ENCODE measurements at regions not wholly inside any gene's neighbourhood (a gene's known extent, or its start where the extent isn't known, plus 50 kb on each side); places are given as distances from the start of the nearest gene placed in this dataset.

DNA sequence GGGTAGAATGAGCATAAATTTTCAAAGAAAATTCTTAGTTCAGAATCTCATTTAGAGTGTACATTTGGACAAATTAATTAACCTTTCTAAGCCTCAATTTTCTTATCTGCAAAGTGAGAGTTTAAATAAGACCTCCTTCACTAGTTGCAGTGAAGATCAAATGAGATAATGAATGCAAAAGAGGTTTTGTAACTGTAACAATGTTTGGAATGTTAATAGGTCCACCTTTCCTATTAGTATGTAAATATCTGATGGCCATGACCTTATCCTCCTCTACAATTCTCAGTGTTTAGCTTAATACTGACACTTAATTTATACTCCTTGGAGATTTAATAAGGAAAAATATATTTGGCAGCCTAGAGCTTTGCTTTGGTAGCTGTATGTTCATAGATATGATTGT is 138.8 kb downstream of the GABRG1 start:
- Histone ChIP-seq H3K4me2 (ENCODE audit: insufficient read depth, low read length) (no peak overlapping the region), H3K4me1 (ENCODE audit: control insufficient read depth, extremely low read depth, insufficient read depth, low read length) (no peaks in the 10 kb centered on the region), H3K9me3 (replicated peaks; ENCODE audit: control insufficient read depth, insufficient read depth, low read length) (peaks cover under 1% of the 10 kb centered on the region), H3K79me2 (ENCODE audit: control insufficient read depth, insufficient read depth, low read length) (no peaks in the 10 kb centered on the region), H3K9ac (replicated peaks; ENCODE audit: extremely low read depth, insufficient read depth, low read length) (no peak overlapping the region), H3K36me3 (ENCODE audit: control insufficient read depth in 2 of 2, extremely low read depth in 1 of 2, insufficient read depth in 2 of 2, low read length in 2 of 2) (no peaks in the 10 kb centered on the region), H3K4me3 (replicated peaks in 1 of 3; ENCODE audit: insufficient read depth in 1 of 3, low read depth in 1 of 3, low read length in 3 of 3) (no peak overlapping the region), H4K20me1 (replicated peaks; ENCODE audit: control insufficient read depth, extremely low read depth, insufficient read depth, low read length) (no peaks in the 10 kb centered on the region), H3K27ac (ENCODE audit: insufficient read depth, low read depth, low read length) (no peak overlapping the region), H2AFZ (ENCODE audit: low read depth, low read length) (no peak overlapping the region), H3K9me1 (replicated peaks; ENCODE audit: control insufficient read depth, extremely low read depth, insufficient read depth, low read length) (no peaks in the 10 kb centered on the region), H3K27me3 (ENCODE audit: control insufficient read depth in 2 of 2, insufficient read depth in 2 of 2, low read length in 2 of 2) (no peaks in the 10 kb centered on the region)
- no peak for TF ChIP-seq CTCF (IDR thresholded peaks at IDR 0.05; ENCODE audit: extremely low read depth in 1 of 2, insufficient read depth in 1 of 2, low read depth in 1 of 2, low read length in 2 of 2)
- intact Hi-C loops (cut with micrococcal nuclease), result no loop called here
- dilution Hi-C loops (cut with MboI; ENCODE audit: extremely low pct_ligation_motif_present, low sequenced_read_pairs), result no loop called here
- FAIRE-seq, result no peak
- no peak for DNase-seq (ENCODE audit: low read depth, low spot score)
- POLR2A ChIA-PET, result no interaction called here
- BruUV-seq (replicated peaks), result no TSS peak
- CTCF ChIA-PET, result no interaction called here

DNA sequence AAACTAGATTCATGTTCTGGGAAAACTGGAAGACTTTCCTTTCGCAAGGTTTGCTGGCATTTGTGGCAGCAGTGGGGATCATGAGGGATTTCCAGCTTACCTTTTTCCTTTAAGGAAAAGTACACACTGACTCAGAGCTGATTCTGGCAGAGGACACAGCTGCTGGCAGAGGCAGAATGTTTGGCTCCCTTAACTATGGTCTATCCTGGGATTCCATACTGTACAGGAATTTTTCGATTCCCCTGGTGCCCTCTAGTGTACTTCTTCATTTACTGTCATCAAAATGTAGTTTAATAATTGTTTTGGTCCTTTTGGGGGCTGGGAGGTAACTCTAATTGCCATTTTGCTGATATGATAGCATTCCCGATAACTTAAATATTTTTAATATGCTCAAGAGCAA is 152.7 kb downstream of the GABRG1 start:
- Histone ChIP-seq H3K27me3 (ENCODE audit: control insufficient read depth in 2 of 2, insufficient read depth in 2 of 2, low read length in 2 of 2) (no peaks in the 10 kb centered on the region), H3K36me3 (ENCODE audit: control insufficient read depth in 2 of 2, extremely low read depth in 1 of 2, insufficient read depth in 2 of 2, low read length in 2 of 2) (no peaks in the 10 kb centered on the region), H3K4me3 (replicated peaks in 1 of 3; ENCODE audit: insufficient read depth in 1 of 3, low read depth in 1 of 3, low read length in 3 of 3) (no peak overlapping the region), H4K20me1 (replicated peaks; ENCODE audit: control insufficient read depth, extremely low read depth, insufficient read depth, low read length) (no peaks in the 10 kb centered on the region), H3K4me2 (ENCODE audit: insufficient read depth, low read length) (no peak overlapping the region), H3K27ac (ENCODE audit: insufficient read depth, low read depth, low read length) (no peak overlapping the region), H3K79me2 (ENCODE audit: control insufficient read depth, insufficient read depth, low read length) (no peaks in the 10 kb centered on the region), H2AFZ (ENCODE audit: low read depth, low read length) (no peak overlapping the region), H3K9me3 (replicated peaks; ENCODE audit: control insufficient read depth, insufficient read depth, low read length) (peaks cover 5% of the 10 kb centered on the region), H3K4me1 (ENCODE audit: control insufficient read depth, extremely low read depth, insufficient read depth, low read length) (no peaks in the 10 kb centered on the region), H3K9me1 (replicated peaks; ENCODE audit: control insufficient read depth, extremely low read depth, insufficient read depth, low read length) (no peaks in the 10 kb centered on the region), H3K9ac (replicated peaks; ENCODE audit: extremely low read depth, insufficient read depth, low read length) (no peak overlapping the region)
- DNase-seq (ENCODE audit: low read depth, low spot score) (no peak), FAIRE-seq (no peak)
- intact Hi-C loops (cut with micrococcal nuclease), result no loop called here
- dilution Hi-C loops (cut with MboI; ENCODE audit: extremely low pct_ligation_motif_present, low sequenced_read_pairs), result no loop called here
- BruUV-seq (replicated peaks), result no TSS peak
- ChIA-PET CTCF (no interaction called here), POLR2A (no interaction called here)
- TF ChIP-seq, protein P1, sequence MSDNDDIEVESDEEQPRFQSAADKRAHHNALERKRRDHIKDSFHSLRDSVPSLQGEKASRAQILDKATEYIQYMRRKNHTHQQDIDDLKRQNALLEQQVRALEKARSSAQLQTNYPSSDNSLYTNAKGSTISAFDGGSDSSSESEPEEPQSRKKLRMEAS (IDR thresholded peaks at IDR 0.05; ENCODE audit: insufficient read depth, insufficient read length), result no peak
- no peak for TF ChIP-seq POLR2AphosphoS5 (IDR thresholded peaks at IDR 0.05; ENCODE audit: insufficient read depth, low read depth, low read length)
- TF ChIP-seq FOS (IDR thresholded peaks at IDR 0.05; ENCODE audit: borderline replicate concordance, insufficient read depth, low read length), result no peak

Data from endothelial cell of umbilical vein (primary cell).